ENCODE measurements at regions not wholly inside any gene's neighbourhood (a gene's known extent, or its start where the extent isn't known, plus 50 kb on each side); places are given as distances from the start of the nearest gene placed in this dataset.
"Not testable (repeated sequence)": the region's sequence is repeated elsewhere in the genome, so short reads cannot be mapped to it uniquely, and the experiment has no call there.

DNA sequence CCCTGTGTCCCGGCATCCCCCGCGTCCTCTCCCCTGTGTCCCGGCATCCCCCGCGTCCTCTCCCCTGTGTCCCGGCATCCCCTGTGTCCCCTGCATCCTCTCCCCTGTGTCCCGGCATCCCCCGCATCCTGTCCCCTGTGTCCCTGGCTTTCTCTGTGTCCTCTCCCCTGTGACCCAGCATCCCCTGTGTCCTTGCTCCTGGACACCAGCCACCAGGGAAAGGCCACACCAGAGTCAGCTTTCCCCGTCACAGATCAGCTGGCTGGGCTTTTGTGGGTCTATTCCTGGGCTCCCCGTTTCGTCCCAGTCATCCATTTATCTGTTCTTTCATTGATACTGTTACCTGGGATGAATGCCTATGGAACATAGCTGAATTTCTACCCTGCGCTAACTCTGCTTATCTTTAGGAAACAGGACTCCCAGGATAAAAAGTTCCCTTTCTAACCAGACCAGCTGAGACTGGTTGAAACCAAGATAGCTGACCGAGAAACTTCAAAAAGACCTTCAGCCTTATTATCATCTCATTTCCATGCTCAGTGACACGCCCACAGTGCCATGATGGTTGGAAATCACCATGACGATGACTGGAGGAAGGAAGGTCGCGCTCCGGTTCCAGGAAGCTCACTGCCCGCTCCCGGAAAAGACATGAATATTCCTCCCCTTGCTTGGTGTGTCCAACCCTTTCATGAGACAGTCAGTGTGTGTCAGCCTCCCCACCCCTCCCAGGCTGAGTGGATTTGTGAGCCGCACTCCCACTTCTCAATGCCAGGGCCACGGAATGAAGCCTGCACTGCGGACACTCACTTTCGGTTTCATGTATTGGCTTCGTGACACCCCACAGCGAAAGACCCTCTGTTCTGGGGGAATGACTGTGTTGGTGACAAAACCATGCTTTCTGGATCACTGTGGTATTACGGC is 276.4 kb upstream of the SFSWAP start:
- Mint-ChIP-seq H3K9me3 (ENCODE audit: unreplicated experiment) (no peaks in the 10 kb centered on the region), H3K4me1 (ENCODE audit: unreplicated experiment) (no peaks in the 10 kb centered on the region), H3K36me3 (ENCODE audit: unreplicated experiment) (no peaks in the 10 kb centered on the region), H3K27ac (ENCODE audit: unreplicated experiment) (no peak overlapping the region), H3K27me3 (ENCODE audit: unreplicated experiment) (no peaks in the 10 kb centered on the region), H3K4me3 (ENCODE audit: unreplicated experiment) (no peak overlapping the region)
- DNase-seq (ENCODE audit: extremely low spot score, unreplicated experiment): peak; percentile 77
- TF ChIP-seq, protein P1, sequence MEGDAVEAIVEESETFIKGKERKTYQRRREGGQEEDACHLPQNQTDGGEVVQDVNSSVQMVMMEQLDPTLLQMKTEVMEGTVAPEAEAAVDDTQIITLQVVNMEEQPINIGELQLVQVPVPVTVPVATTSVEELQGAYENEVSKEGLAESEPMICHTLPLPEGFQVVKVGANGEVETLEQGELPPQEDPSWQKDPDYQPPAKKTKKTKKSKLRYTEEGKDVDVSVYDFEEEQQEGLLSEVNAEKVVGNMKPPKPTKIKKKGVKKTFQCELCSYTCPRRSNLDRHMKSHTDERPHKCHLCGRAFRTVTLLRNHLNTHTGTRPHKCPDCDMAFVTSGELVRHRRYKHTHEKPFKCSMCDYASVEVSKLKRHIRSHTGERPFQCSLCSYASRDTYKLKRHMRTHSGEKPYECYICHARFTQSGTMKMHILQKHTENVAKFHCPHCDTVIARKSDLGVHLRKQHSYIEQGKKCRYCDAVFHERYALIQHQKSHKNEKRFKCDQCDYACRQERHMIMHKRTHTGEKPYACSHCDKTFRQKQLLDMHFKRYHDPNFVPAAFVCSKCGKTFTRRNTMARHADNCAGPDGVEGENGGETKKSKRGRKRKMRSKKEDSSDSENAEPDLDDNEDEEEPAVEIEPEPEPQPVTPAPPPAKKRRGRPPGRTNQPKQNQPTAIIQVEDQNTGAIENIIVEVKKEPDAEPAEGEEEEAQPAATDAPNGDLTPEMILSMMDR (IDR thresholded peaks at IDR 0.05): no peak

DNA sequence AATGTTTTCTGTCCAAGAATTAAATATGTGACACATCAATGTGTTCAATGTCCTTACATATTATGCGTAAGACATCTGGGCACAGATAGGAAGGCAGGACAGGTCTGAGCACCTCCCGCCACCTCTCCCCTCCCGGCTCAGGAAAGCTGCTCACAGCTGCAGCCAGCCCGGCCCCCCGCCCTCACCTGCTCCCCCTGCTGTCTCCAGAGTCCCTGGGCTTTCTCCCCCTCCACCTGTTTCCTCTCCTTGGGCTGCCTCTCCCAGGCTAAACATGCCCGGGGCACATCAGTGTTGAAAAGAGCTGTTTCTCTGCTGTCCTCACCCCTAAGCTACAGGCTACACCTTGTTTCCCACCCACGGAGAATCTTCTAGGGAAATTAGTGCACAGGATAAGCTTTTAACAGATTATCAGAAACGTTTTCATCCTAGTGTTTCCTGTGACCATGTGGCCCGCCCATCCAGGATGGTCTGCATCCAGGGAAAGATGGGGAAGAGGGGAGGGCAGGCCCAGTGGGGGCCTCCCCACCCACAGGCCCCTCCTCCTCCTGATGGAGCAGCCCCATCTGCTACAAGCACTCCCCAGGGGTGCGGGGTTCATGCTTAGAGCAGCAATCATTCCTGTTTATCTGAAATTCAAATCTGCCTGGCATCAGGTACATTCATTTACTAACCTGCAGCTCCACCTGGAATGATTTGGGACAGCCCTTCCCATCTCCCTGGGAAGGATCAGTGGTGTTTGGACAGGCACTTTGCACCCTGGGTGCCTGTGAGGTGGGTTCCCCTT is 273.8 kb upstream of the SFSWAP start:
- Mint-ChIP-seq H3K36me3 (ENCODE audit: unreplicated experiment) (no peaks in the 10 kb centered on the region), H3K9me3 (ENCODE audit: unreplicated experiment) (no peaks in the 10 kb centered on the region), H3K27ac (ENCODE audit: unreplicated experiment) (no peak overlapping the region), H3K4me3 (ENCODE audit: unreplicated experiment) (no peak overlapping the region), H3K4me1 (ENCODE audit: unreplicated experiment) (no peaks in the 10 kb centered on the region), H3K27me3 (ENCODE audit: unreplicated experiment) (no peaks in the 10 kb centered on the region)
- DNase-seq (ENCODE audit: extremely low spot score, unreplicated experiment): peak; percentile 76
- TF ChIP-seq, protein P1 (IDR thresholded peaks at IDR 0.05): no peak

DNA sequence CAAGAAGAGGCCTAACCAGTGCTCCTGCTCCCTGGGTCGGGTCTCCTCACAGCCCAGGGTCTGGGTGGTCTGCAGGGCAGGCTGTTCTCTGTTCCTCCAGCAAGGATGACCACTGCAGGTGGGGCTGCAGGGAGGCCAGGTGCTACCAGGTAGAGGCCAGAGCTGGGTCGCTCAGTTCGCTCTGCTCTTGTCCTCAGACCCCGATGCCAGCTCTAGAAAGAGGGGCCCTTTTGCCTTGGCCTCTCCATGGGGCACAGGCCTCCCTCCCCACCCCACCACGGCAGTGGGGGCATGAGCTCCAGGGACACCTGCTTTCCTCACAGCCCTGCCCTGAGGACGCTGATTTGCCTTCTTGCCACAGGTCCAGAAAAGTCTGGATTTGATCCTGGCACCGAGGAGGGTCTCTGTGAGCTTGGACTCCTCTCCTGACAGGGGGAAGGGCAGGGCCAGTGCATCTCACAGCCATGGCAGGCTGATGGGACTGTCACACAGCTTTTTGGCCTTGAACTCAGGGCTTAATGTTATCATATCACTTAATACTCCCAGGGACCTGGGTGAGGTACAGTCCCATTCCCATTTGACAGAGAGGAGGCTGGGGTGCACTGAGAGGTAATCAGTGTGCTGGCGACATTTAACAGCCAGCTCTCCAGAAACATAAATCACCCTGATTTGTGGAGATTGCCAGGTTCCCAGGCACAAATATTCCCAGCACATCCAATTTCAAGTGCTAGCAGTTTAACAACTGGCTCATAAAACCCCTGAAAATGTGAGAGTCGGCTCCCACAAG is 273.0 kb upstream of the SFSWAP start:
- Mint-ChIP-seq H3K4me1 (ENCODE audit: unreplicated experiment) (no peaks in the 10 kb centered on the region), H3K4me3 (ENCODE audit: unreplicated experiment) (no peak overlapping the region), H3K27ac (ENCODE audit: unreplicated experiment) (no peak overlapping the region), H3K36me3 (ENCODE audit: unreplicated experiment) (no peaks in the 10 kb centered on the region), H3K27me3 (ENCODE audit: unreplicated experiment) (no peaks in the 10 kb centered on the region), H3K9me3 (ENCODE audit: unreplicated experiment) (no peaks in the 10 kb centered on the region)
- peak; percentile 75 for DNase-seq (ENCODE audit: extremely low spot score, unreplicated experiment)
- TF ChIP-seq, protein P1 (IDR thresholded peaks at IDR 0.05): no peak

DNA sequence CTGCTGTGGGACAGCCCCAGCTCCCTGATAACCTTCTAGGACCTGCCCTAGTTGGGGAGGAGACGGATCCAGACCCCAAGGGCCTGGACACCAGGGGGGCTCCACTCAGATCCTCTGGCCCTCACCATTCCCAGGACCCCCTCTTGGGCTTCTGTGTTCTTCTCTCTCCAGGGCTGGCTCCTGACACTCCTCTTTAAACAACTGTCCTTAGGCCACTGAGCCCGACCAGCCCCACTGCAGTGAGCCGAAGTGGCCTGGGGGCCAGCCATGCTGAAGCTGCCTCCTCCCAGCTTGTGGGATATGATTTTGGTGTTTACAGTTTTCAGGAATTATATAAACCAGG is 272.4 kb upstream of the SFSWAP start:
- not testable (repeated sequence) for H3K36me3 Mint-ChIP-seq (ENCODE audit: unreplicated experiment); H3K27ac Mint-ChIP-seq (ENCODE audit: unreplicated experiment); H3K4me1 Mint-ChIP-seq (ENCODE audit: unreplicated experiment); H3K27me3 Mint-ChIP-seq (ENCODE audit: unreplicated experiment); H3K4me3 Mint-ChIP-seq (ENCODE audit: unreplicated experiment); H3K9me3 Mint-ChIP-seq (ENCODE audit: unreplicated experiment)
- peak; percentile 62 for DNase-seq (ENCODE audit: extremely low spot score, unreplicated experiment)

DNA sequence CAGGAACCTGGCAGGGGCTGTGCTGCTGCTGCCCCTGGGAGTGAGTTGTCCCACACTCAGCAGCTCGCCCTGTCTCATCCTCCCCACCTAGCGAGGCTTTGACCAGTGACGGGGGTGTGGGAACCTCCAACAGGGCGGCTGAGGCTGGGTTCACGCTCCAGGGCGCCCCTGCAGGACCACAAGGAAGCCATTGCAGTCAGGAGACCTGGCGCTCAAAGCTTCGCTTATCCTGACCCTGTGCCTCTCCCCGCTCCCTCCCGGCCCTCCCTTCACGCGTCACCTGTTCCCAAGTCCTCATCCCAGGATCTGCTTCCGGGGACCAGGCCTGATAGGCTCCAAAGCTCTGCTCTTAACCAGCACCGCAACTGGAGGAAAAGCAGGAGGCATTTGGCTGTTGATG is 272.0 kb upstream of the SFSWAP start:
- peak; percentile 81 for DNase-seq (ENCODE audit: extremely low spot score, unreplicated experiment)

DNA sequence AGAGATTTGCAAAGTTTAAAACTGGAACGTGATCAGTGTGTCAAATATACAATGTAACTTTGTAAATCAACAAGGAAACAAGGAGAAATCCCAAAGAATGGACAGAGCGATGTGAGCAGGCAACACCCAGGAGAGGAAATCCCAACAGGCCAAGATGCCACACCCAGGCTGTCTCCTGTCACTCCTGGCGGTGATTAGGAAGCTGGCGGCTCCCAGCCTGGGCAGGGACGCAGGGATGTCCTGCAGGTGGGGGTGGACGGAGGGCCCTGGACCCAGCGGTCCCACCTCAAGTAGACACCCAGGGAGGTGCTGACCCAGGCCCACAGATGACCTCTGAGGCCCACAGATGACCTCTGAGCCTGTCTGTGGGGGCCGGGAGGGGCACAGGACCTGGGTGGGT is 271.1 kb upstream of the SFSWAP start:
- not testable (repeated sequence) for H3K4me3 Mint-ChIP-seq (ENCODE audit: unreplicated experiment); H3K4me1 Mint-ChIP-seq (ENCODE audit: unreplicated experiment); H3K36me3 Mint-ChIP-seq (ENCODE audit: unreplicated experiment); H3K27me3 Mint-ChIP-seq (ENCODE audit: unreplicated experiment); H3K27ac Mint-ChIP-seq (ENCODE audit: unreplicated experiment); DNase-seq (ENCODE audit: extremely low spot score, unreplicated experiment); H3K9me3 Mint-ChIP-seq (ENCODE audit: unreplicated experiment)

More for the DNA sequence above, 272.0 kb upstream of the SFSWAP start:
- Mint-ChIP-seq H3K27me3 (ENCODE audit: unreplicated experiment) (no peaks in the 10 kb centered on the region), H3K36me3 (ENCODE audit: unreplicated experiment) (no peaks in the 10 kb centered on the region), H3K4me1 (ENCODE audit: unreplicated experiment) (no peaks in the 10 kb centered on the region), H3K27ac (ENCODE audit: unreplicated experiment) (no peak overlapping the region), H3K4me3 (ENCODE audit: unreplicated experiment) (no peak overlapping the region), H3K9me3 (ENCODE audit: unreplicated experiment) (no peaks in the 10 kb centered on the region)
- TF ChIP-seq, protein P1 (IDR thresholded peaks at IDR 0.05): no peak

DNA sequence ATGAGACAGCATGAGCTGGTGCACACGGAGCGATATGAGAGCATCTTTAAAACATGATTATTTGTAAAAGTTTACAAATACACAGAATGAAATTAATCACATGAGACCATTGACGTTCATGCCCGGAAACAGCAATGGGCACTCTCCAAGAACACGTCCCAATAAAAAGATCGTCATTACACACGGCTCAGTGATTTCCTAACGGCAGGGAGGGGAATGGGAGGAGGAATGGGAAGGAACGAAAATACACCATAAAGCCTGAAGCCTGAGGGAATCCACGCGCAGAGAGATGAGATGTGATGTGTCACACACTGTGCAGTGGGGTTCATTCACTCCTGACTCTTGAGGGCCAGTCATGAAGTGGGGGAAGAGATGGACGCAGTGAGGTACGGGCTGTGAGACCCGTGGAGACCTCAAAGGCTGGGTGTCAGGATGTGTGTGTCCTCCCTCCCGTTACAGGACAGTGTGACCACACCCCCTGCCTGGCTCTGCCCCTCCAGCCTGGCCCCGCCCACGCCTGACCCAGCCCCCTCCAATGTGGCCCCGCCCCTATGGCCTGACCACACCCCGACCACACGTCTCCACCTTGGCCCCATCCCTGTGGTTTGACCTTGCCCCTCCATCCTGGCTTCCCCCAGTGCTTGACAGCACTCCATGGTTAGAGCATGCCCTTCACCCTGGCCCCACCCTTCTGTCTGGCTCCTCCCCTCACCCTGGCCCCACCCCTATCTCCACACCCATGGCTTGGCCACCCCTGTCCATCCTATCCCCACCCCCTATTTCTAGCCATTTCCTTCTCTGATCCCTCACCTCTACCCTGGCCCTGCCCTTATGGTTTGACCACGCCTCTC is 270.5 kb upstream of the SFSWAP start:
- not testable (repeated sequence) for H3K27ac Mint-ChIP-seq (ENCODE audit: unreplicated experiment); H3K4me1 Mint-ChIP-seq (ENCODE audit: unreplicated experiment)

More for the DNA sequence above, 270.5 kb upstream of the SFSWAP start:
- H3K9me3 Mint-ChIP-seq (ENCODE audit: unreplicated experiment); H3K27me3 Mint-ChIP-seq (ENCODE audit: unreplicated experiment); H3K4me3 Mint-ChIP-seq (ENCODE audit: unreplicated experiment); H3K36me3 Mint-ChIP-seq (ENCODE audit: unreplicated experiment): not testable (repeated sequence)
- DNase-seq (ENCODE audit: extremely low spot score, unreplicated experiment): peak; percentile 27
